ENCODE measurements at regions not wholly inside any gene's neighbourhood (a gene's known extent, or its start where the extent isn't known, plus 50 kb on each side); places are given as distances from the start of the nearest gene placed in this dataset.

- Mint-ChIP-seq H3K27me3 (ENCODE audit: insufficient read depth, unreplicated experiment) (peaks cover 36% of the 10 kb centered on the region), H3K27ac (ENCODE audit: low read depth, unreplicated experiment) (no peak overlapping the region), H3K4me3 (ENCODE audit: unreplicated experiment) (no peak overlapping the region), H3K36me3 (ENCODE audit: insufficient read depth, unreplicated experiment) (no peaks in the 10 kb centered on the region), H3K9me3 (ENCODE audit: unreplicated experiment) (peaks cover 8% of the 10 kb centered on the region), H3K4me1 (ENCODE audit: insufficient read depth, unreplicated experiment) (no peaks in the 10 kb centered on the region)
- no peak for TF ChIP-seq CTCF (IDR thresholded peaks at IDR 0.05; ENCODE audit: unreplicated experiment)
- DNase-seq (ENCODE audit: unreplicated experiment) = no peak
- BruUV-seq (replicated peaks) = no TSS peak
- intact Hi-C loops (cut with micrococcal nuclease) = no loop called here
- ChIA-PET POLR2A (interaction anchor here (1.1 kb wide), 1 partner anchor 46 kb away, joined by 4 read pairs; no protein-coding TSS in a partner anchor), CTCF (interaction anchor here (0.7 to 0.9 kb wide), 3 partner anchors 67 to 408 kb away, joined by 3 to 6 read pairs (median 4); no protein-coding TSS in a partner anchor)
Measured at GRCh38 chr20:22127587-22127986, 422.1 kb downstream of the PAX1 start.

GRCh38 chr20:22106308-22106938 lies 401.0 kb downstream of the PAX1 start:
- H3K4me1 Mint-ChIP-seq (ENCODE audit: insufficient read depth, unreplicated experiment) = no peaks in the 10 kb centered on the region
- peak; percentile 3 for DNase-seq (ENCODE audit: unreplicated experiment)
- H3K27ac Mint-ChIP-seq (ENCODE audit: low read depth, unreplicated experiment) = no peak overlapping the region

DNA sequence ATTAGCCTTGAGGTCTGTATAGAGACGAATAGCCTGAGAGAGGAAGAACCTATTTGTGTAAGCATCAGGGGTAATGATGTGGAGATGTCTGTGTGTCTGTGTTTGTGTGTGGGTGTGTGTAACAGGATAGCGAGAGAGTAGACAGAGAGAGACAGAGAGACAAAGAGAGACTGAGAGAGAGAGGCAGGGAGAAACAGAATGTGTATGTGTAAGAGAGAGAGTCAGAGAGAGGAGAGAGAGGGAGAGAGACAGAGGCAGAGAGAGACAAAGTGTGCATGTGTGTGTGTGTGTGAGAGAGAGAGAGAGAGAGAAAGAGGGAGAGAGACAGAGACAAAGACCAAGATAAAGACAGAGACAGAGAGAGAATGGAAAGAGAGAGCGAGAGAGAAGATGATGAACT lies 396.1 kb downstream of the PAX1 start:
- DNase-seq (ENCODE audit: unreplicated experiment) = no peak
- H3K4me3 Mint-ChIP-seq (ENCODE audit: unreplicated experiment) = no peak overlapping the region
- POLR2A ChIA-PET = no interaction called here
- H3K36me3 Mint-ChIP-seq (ENCODE audit: insufficient read depth, unreplicated experiment) = no peaks in the 10 kb centered on the region
- H3K9me3 Mint-ChIP-seq (ENCODE audit: unreplicated experiment) = peaks cover 8% of the 10 kb centered on the region
- intact Hi-C loops (cut with micrococcal nuclease) = no loop called here
- TF ChIP-seq CTCF (IDR thresholded peaks at IDR 0.05; ENCODE audit: unreplicated experiment) = no peak
- H3K4me1 Mint-ChIP-seq (ENCODE audit: insufficient read depth, unreplicated experiment) = no peaks in the 10 kb centered on the region
- BruUV-seq (replicated peaks) = no TSS peak
- CTCF ChIA-PET = no interaction called here
- H3K27ac Mint-ChIP-seq (ENCODE audit: low read depth, unreplicated experiment) = no peak overlapping the region
- H3K27me3 Mint-ChIP-seq (ENCODE audit: insufficient read depth, unreplicated experiment) = peaks cover 31% of the 10 kb centered on the region

More at GRCh38 chr20:22106308-22106938, 401.0 kb downstream of the PAX1 start:
- peak; percentile 72 for TF ChIP-seq CTCF (IDR thresholded peaks at IDR 0.05; ENCODE audit: unreplicated experiment)
- ChIA-PET CTCF (interaction anchor here (0.6 to 4.2 kb wide), 24 partner anchors 8 to 488 kb away, joined by 3 to 57 read pairs (median 4); no protein-coding TSS in a partner anchor), POLR2A (no interaction called here)
- no TSS peak for BruUV-seq (replicated peaks)
- intact Hi-C loops (cut with micrococcal nuclease) = loop anchor here (1.0 to 5.0 kb wide), 5 partner anchors 206 to 466 kb away; no protein-coding TSS in a partner anchor
- peaks cover 63% of the 10 kb centered on the region for H3K27me3 Mint-ChIP-seq (ENCODE audit: insufficient read depth, unreplicated experiment)
- H3K9me3 Mint-ChIP-seq (ENCODE audit: unreplicated experiment) = peaks cover 6% of the 10 kb centered on the region
- no peaks in the 10 kb centered on the region for H3K36me3 Mint-ChIP-seq (ENCODE audit: insufficient read depth, unreplicated experiment)
- H3K4me3 Mint-ChIP-seq (ENCODE audit: unreplicated experiment) = no peak overlapping the region

DNA sequence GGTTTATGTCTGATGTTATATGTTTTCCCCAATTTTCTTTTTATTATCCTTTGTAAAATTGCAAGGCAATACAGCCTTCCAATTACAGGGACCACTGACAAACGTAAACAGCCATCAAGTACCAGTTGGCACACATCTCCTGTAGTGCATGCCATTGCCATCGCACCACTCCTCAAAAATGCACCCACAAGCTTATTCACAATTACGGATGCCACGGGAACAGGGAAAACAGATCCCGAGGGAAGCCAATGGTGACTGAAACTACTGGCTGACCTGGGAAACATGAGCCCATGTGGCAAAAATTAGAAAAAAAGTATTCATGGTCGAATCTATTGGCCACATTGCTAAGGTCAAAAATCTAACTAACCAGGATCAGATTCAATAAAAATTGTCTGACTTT lies 395.2 kb downstream of the PAX1 start:
- BruUV-seq (replicated peaks) = no TSS peak

More for the DNA sequence above, 395.2 kb downstream of the PAX1 start:
- Mint-ChIP-seq H3K36me3 (ENCODE audit: insufficient read depth, unreplicated experiment) (no peaks in the 10 kb centered on the region), H3K4me1 (ENCODE audit: insufficient read depth, unreplicated experiment) (no peaks in the 10 kb centered on the region), H3K27me3 (ENCODE audit: insufficient read depth, unreplicated experiment) (peaks cover 31% of the 10 kb centered on the region), H3K27ac (ENCODE audit: low read depth, unreplicated experiment) (no peak overlapping the region), H3K4me3 (ENCODE audit: unreplicated experiment) (no peak overlapping the region), H3K9me3 (ENCODE audit: unreplicated experiment) (peaks cover 8% of the 10 kb centered on the region)
- intact Hi-C loops (cut with micrococcal nuclease) = no loop called here
- no peak for TF ChIP-seq CTCF (IDR thresholded peaks at IDR 0.05; ENCODE audit: unreplicated experiment)
- DNase-seq (ENCODE audit: unreplicated experiment) = no peak
- ChIA-PET POLR2A (no interaction called here), CTCF (interaction anchor here (1.0 to 2.2 kb wide), 3 partner anchors 9 to 381 kb away, joined by 3 to 5 read pairs (median 4); no protein-coding TSS in a partner anchor)
